PC-3 (cell line): ENCODE measurements at regions not wholly inside any gene's neighbourhood (a gene's known extent, or its start where the extent isn't known, plus 50 kb on each side); places are given as distances from the start of the nearest gene placed in this dataset.

Experiments used
- ATAC-seq: fragments of 200-7000 bp; cut with Tn5 transposase; 2 replicates; pipeline ENCODE4 v1.9.1; 2020; ENCODE audit warnings: mild to moderate bottlenecking, moderate library complexity
- BruUV-seq: library from RNA; stranded (reverse); fragments of 400-500 nt; replicated peaks from 2 replicates; lab custom pipeline; 2021; lab: Mats Ljungman, UMichigan
- CTCF ChIA-PET: fragments of 300-600 bp; sonication (Branson Sonifier 250); formaldehyde crosslinking; loops from one replicate; lab custom pipeline; 2022; ENCODE audit warnings: antibody characterized with exemption; lab: Charles Lee
- POLR2A ChIA-PET: fragments of 300-600 bp; sonication (Branson Sonifier 250); formaldehyde crosslinking; loops from one replicate; lab custom pipeline; 2022; ENCODE audit warnings: antibody characterized with exemption; ENCODE audit not compliant: unreplicated experiment; lab: Charles Lee
- DNase-seq: peaks from one replicate; pipeline ENCODE4 v3.0.0-alpha.2; 2015
- H2AFZ ChIP-seq: fragments of 300-600 bp; sonication (generic); 2 replicates; pipeline ENCODE4 v1.6.0; 2016; ENCODE audit warnings: antibody characterized with exemption, low read length
- H3F3A ChIP-seq: fragments of 300-600 bp; sonication (generic); one replicate; pipeline ENCODE4 v1.6.0; 2017; ENCODE audit warnings: antibody characterized with exemption, low read length, control low read depth, mild to moderate bottlenecking; ENCODE audit not compliant: unreplicated experiment
- H3K27ac ChIP-seq: fragments of 300-600 bp; sonication (generic); 2 replicates; pipeline ENCODE4 v1.5.1; 2016; ENCODE audit warnings: mild to moderate bottlenecking, low read length
- H3K27me3 ChIP-seq: fragments of 300-600 bp; sonication (generic); 2 replicates; pipeline ENCODE4 v1.6.1; 2016; ENCODE audit warnings: low read length, mixed read lengths
- H3K36me3 ChIP-seq: fragments of 300-600 bp; sonication (generic); 2 replicates; pipeline ENCODE4 v1.6.1; 2016; ENCODE audit warnings: low read depth, mixed run types, low read length, mixed read lengths
- H3K4me1 ChIP-seq: fragments of 300-600 bp; sonication (generic); 2 replicates; pipeline ENCODE4 v1.5.1; 2016; ENCODE audit warnings: low read length; ENCODE audit not compliant: insufficient read depth
- H3K4me2 ChIP-seq: fragments of 300-600 bp; sonication (generic); 2 replicates; pipeline ENCODE4 v1.6.0; 2016; ENCODE audit warnings: low read length
- H3K4me3 ChIP-seq: fragments of 300-600 bp; sonication (generic); 2 replicates; pipeline ENCODE4 v1.5.1; 2016; ENCODE audit warnings: mild to moderate bottlenecking, low read length, mixed read lengths
- H3K79me2 ChIP-seq: fragments of 300-600 bp; sonication (generic); 2 replicates; pipeline ENCODE4 v1.6.1; 2017; ENCODE audit warnings: low read length, mixed read lengths
- H3K9ac ChIP-seq: fragments of 300-600 bp; sonication (generic); 2 replicates; pipeline ENCODE4 v1.6.0; 2016; ENCODE audit warnings: mild to moderate bottlenecking, low read length
- H3K9me2 ChIP-seq: fragments of 300-600 bp; sonication (generic); replicated peaks from 2 replicates; pipeline ENCODE4 v1.6.1; 2016; ENCODE audit warnings: mixed run types, low read length, mixed read lengths
- H3K9me3 ChIP-seq: fragments of 300-600 bp; sonication (generic); 2 replicates; pipeline ENCODE4 v1.6.1; 2016; ENCODE audit warnings: low read length, mixed read lengths
- H4K20me1 ChIP-seq: fragments of 300-600 bp; sonication (generic); 2 replicates; pipeline ENCODE4 v1.6.1; 2016; ENCODE audit warnings: low read length, mixed read lengths
- EZH2 ChIP-seq: fragments of 300-600 bp; sonication (generic); IDR thresholded peaks from one replicate; pipeline ENCODE4 v1.6.1; 2017; ENCODE audit warnings: antibody characterized with exemption, mild to moderate bottlenecking, low read length; ENCODE audit not compliant: unreplicated experiment
- EZH2phosphoT487 ChIP-seq: fragments of 300-600 bp; sonication (generic); IDR thresholded peaks from 2 replicates; pipeline ENCODE4 v1.6.1; 2018; ENCODE audit warnings: mild to moderate bottlenecking, antibody characterized with exemption, low read length, borderline replicate concordance
- intact Hi-C: fragments of 100-400 bp; cut with micrococcal nuclease; formaldehyde crosslinking; loops from 2 replicates; pipeline ENCODE4 v1.9.0; 2023
- TF ChIP-seq, protein P1 (sequence below): fragments of 300-600 bp; sonication (generic); conservative IDR thresholded peaks from 2 replicates; pipeline ENCODE4 v1.5.1; 2017; ENCODE audit warnings: antibody characterized with exemption, low read depth, mild to moderate bottlenecking, low read length

DNA sequence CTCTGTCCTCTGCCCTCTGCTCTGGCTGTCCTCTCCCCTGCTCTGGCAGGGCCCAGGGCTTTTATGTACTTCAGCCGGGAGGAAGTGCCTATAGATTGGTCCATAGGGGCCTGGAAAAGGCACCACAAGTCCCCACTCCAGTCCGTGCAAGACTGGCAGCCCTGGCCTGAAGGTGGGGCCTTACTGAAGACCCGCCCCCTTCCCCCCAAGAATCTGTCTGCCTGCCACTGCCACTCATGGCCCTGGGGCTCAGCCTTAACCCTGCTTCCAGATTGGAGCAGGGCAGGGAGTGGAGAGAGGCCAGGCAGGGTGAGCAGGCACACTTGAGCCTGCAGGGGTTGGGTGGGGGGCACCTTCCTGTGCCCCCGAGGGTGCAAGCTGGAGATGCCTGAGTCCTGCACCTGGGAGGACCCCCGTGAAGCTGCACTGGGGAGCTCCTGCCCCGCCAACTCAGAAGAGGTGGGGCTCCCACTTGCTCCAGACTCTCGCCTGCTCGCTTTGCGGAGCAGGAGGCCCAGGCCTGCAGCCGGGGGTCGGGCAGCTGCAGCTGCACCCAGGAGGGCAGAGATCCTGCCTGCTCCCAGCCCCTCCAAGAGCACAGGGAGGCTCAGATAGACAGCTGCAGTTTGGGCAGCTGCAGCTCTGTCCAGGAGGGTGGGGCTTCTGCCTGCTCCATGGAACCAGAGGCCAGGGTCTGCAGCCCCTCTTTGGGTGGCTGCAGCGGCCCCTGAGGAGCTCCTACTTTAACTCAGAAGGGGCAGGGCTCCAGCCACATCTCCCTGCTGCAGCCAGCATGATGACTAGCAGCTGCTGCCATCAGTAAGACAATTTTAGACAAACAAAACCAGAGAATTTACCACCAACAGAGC is 51.0 kb upstream of the SC5D start:
- no peak for ATAC-seq
- CTCF ChIA-PET: no interaction called here
- TF ChIP-seq EZH2: no peak
- no peak for TF ChIP-seq EZH2phosphoT487
- TF ChIP-seq, protein P1, sequence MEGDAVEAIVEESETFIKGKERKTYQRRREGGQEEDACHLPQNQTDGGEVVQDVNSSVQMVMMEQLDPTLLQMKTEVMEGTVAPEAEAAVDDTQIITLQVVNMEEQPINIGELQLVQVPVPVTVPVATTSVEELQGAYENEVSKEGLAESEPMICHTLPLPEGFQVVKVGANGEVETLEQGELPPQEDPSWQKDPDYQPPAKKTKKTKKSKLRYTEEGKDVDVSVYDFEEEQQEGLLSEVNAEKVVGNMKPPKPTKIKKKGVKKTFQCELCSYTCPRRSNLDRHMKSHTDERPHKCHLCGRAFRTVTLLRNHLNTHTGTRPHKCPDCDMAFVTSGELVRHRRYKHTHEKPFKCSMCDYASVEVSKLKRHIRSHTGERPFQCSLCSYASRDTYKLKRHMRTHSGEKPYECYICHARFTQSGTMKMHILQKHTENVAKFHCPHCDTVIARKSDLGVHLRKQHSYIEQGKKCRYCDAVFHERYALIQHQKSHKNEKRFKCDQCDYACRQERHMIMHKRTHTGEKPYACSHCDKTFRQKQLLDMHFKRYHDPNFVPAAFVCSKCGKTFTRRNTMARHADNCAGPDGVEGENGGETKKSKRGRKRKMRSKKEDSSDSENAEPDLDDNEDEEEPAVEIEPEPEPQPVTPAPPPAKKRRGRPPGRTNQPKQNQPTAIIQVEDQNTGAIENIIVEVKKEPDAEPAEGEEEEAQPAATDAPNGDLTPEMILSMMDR: no peak

More for the DNA sequence above, 51.0 kb upstream of the SC5D start:
- BruUV-seq: no TSS peak
- Histone ChIP-seq H3K27me3 (no peaks in the 10 kb centered on the region), H3K4me2 (no peak overlapping the region), H3K36me3 (no peaks in the 10 kb centered on the region), H4K20me1 (no peaks in the 10 kb centered on the region), H3K9ac (no peak overlapping the region), H3K4me1 (peaks cover 21% of the 10 kb centered on the region), H3K79me2 (no peaks in the 10 kb centered on the region), H2AFZ (no peak overlapping the region), H3K27ac (no peak overlapping the region), H3K4me3 (no peak overlapping the region), H3K9me3 (no peaks in the 10 kb centered on the region), H3F3A (no peaks in the 10 kb centered on the region), H3K9me2 (no peaks in the 10 kb centered on the region)
- no peak for DNase-seq
- POLR2A ChIA-PET: interaction anchor here (0.6 kb wide), 1 partner anchor 725 kb away, joined by 4 read pairs; no protein-coding TSS in a partner anchor
- intact Hi-C loops: no loop called here
